Stimulated activated naive CD4-positive, alpha-beta T cell treated with Interleukin-2 at 50 U/mL for 16 hours (primary cell): ENCODE measurements at regions not wholly inside any gene's neighbourhood (a gene's known extent, or its start where the extent isn't known, plus 50 kb on each side); places are given as distances from the start of the nearest gene placed in this dataset.
"Not testable (repeated sequence)": the region's sequence is repeated elsewhere in the genome, so short reads cannot be mapped to it uniquely, and the experiment has no call there.

Experiments used
- DNase-seq: peaks from one replicate; lab custom pipeline; 2025; lab: John Stamatoyannopoulos, UW

DNA sequence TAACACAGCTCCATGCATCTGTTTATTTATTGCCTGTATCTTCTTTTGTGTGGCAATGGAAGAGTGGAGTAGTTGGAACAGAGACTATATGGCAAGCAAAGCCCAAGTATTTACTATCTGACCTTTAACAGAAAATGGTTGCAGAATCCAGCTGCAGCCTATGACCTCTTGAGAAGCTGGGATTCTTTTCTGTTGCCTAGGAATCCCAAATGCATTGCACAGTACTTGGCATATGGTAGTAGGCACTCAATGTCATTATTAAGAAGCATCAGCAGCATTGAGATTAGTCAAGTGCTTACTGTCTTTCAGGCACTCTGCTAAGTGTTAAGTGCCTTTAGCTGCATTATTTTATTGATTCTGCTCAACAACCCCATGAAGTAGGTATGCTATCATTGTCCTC is 331.6 kb downstream of the CCDC85A start:
- DNase-seq: no peak

DNA sequence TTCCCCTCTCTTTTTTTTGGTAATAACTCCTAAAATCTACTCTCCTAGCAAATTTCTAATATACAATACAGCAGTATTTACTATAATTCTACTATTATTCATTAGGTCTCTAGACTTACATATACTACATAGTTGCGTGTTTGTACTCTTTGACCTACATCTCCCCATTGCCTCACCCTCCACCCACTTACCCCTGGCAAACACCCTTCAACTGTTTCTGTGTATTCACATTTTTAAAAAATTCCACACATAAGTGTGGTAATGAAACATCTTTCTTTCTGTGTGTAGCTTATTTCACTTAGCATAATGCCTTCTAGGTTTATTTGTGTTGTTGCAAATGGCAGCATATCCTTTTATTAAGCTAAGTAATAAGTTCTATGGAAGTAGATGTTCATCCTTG is 336.0 kb downstream of the CCDC85A start:
- DNase-seq: no peak

DNA sequence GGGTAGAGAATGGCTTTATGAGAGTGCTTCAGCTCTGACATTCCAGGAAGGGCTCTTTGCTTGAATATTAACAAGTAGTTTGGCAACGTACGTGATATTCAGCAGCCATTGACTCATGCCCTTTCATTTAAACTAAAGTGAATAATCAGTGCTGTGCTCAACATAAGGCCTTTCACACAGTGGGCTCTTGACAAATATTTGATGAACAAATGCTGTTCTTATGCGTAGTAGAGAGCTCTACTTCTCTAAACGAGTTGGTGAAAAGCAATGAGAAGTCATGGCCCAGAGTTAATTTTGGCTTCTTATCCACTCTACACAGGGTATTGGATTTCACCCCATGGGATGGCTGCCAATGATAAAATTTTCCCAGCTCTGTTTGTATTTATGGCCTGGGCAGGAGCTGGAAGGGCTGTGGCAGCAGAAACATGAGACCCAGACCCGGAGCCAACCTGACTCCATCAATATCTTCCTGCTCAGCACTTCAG is 338.9 kb downstream of the CCDC85A start:
- DNase-seq: no peak

DNA sequence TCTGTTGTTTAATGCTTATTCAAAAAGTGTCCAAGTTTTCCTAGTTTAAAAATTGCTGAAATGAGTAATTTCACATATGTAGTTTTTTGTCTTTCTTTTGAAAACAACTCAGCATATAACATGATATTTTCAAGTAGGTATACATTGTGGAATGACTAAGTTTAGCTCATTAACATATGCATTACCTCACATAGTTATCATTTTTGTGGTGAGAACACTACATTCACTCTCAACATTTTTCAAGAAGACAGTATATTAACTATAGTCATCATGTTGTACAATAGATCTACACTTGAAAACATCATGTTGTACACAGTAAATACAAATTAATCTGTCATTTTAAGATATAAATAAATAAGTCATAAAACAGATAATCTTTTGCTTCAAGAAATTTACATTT is 340.0 kb downstream of the CCDC85A start:
- no peak for DNase-seq

DNA sequence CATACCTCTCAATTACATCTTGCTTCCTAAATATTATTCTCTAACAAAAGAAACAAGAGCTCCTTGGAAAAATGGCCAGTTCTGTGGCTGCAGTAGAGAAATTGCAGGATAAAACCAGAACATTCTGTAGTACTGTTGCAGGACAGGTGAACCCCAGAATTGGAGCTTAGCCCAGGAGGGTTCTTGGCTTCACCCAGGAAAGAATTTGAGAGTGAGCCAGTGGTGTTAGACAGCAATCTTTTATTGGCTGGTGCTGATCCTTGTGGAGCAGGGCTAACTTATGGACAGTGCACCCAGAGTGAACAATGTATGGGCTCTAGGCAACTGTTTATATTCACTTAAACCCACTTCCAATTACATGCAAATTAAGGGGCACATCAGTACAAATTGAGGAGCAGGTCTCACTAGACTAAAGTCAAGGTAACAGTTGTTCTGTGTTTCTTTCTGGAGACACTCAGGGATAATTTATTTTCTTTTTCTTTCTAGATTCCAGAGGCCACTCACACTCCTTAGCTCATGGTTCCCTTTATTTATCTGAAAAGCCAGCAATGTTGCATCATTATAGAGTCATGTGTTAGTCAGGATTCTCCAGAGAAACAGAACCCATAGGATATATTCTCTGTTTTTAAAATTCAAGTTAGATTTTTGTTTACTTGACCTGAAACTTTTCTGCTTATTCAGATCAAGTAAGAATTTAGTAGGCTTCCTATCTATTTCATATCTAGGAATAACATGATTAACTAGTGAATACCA is 348.1 kb downstream of the CCDC85A start:
- no peak for DNase-seq

DNA sequence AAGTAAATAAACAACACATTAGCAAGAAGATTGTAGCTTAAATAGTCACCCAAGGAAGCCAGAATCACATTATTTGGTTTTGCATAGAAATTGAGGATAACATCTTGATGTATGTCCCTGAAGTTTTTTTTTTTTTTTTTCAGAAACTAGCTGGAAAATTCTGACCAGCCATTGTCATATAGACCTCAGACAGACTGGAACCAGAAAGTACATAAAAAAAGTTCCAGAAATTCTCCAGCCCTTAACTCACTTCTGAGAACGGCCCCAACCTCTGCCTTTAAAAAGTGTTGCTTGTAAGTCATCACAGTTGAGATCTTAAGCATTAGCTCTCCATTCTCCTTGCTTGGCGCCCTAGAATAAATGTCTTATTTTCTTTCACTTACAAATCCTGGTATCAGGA is 350.5 kb downstream of the CCDC85A start:
- no peak for DNase-seq

DNA sequence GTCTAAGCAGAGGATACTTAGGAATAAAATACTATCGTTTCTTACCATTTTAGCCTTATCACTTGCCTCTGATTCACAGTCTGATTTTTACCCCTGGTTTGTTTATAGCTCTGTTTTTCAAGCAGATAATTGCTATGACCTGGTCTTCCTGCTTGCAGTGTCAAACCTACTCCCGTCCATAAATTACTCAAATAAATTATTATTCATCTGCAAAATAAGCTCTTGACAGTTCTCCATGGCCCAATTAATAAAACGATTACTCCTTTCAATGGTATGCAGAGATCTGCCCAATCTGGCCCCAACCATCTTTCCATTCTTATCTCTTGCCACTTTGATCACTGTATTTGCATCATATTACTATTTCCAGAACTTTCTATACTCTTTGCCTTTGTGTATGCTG is 354.0 kb downstream of the CCDC85A start:
- no peak for DNase-seq

DNA sequence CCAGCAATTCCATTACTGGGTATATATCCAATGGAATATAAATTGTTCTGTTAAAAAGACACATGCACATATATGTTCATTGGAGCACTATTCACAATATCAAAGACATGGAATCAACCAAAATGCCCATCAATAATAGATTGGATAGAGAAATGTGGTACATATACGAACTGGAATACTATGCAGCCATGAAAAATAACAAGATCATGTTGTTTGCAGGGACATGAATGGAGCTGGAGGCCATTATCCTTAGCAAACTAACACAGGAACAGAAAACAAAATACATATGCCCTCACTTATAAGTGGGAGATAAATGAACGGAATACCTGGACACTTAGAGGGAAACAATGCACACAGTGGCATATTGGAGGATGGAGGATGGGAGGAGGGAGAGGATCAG is 355.8 kb downstream of the CCDC85A start:
- DNase-seq: no peak

DNA sequence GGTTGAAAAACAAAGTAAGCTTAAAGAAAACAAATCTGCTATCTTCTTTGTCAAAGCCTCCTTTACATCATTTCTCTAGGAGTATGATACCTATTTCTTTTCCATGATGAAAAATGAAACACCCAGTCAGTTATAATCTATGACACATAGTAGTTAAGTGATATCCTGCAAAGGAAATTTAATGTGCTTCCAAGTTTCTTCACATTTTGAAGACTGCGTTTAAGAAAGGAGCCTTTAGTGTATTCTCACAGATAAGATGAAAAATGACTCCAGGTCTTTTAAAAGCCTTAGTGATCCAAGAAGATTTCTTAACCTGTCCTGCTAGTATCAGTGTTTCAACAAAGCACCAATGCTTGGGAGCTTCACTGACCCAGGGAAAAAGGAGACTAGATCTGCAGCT is 356.7 kb downstream of the CCDC85A start:
- DNase-seq: no peak

DNA sequence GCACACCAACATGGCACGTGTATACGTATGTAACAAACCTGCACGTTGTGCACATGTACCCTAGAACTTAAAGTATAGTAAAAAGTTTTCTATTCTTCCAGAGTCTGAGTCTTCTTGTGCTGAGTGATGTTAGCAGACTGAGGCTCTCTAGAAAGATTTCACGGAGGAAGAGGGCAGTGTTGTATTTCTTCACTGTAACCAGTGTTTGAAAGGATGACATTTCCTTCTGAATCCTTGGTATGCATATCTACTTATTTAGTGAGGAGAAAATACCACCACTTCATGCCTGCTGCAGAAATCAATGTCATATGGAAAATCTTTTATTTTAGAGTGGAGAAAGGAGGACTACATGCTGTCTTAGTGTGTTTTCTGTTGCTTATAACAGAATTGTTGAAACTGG is 357.1 kb downstream of the CCDC85A start:
- DNase-seq: no peak

DNA sequence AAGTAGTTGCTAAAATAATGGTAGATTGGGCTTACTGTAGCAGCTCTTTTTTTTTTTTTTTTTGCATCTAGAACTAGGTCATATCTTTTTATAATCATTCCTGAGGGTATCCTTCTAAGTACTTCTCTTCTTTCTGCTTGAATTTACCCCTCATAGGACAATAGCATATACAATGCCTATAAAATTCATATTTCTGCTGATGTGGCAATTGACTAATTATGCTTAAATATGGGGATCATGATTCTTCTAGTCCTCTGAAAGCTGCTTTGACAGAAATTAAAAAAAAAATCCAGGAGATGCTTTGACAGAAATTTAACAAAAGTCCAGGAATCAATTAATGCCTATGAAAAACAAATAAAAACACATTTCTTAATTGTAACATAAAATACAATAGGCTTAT is 358.4 kb downstream of the CCDC85A start:
- no peak for DNase-seq

DNA sequence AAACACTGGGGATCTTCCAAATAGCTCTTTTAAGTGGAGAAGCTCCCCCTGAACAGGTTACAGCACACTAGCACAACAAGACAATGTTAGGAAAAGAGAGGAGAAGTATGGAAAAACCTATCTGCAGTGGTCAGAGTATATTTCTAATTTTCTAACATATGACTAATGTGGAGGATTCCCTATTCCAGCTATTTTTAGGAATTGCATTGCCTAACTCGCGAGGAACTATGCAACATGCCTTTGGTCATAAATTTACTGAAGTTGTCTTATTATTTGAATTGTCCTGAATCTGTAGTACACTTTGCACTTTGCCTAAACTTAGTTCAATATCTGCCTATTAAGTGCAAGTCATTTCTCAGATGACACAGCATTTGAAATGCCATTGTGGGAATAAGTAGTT is 381.4 kb downstream of the CCDC85A start:
- DNase-seq: no peak

DNA sequence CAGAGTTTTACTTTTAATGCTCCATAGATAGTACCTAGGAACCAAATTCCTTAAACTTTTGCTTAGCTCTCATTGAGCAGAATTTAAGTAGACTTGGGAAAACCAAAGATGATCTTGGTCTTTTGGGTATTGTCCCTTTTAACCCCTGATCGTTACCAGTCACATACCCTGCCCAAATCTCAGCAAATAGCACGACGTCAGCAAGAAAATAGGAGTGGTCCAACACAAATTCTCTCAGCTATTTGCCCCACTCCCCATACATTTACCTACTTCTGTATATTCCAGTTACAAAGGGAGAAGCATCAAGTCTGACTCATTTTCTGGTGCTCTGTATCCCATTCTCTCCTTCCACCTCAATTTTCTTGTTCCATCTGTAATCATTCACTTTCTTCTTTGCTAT is 387.3 kb downstream of the CCDC85A start:
- no peak for DNase-seq

DNA sequence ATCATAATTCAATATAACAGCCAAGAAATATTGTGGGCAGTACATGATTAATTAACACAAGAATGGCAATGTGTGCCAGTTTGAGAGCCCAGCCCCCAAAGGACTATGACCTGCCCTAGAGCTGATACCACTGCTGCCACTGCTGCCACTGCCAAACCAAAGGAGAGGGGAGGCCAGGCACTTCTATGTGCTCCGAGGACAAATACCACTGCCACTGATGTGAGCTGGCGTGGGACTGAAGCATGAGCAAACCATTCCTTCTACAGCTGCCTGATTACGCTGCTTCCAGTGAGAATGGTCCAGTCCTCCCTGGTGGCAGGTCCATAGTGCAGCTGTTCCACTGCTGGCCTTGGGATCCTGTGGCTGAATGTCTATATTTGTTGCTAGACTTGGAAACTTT is 392.2 kb downstream of the CCDC85A start:
- no peak for DNase-seq

DNA sequence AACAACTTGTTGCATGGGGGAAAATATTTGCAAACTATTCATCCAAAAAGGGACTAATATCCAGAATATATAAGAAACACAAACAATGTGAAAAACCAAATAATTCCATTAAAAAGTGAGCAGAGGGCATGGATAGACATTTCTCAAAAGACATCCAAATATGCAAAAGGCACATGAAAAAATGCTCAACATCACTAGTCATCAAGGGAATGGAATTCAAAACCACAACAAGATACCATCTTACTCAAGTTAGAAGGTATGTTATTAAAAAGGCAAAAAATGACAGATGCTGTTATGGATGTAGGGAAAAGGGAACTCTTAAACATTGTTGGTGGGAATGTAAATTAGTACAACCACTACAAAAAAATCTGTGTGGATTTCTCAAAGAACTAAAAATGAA is 396.5 kb downstream of the CCDC85A start:
- no peak for DNase-seq

DNA sequence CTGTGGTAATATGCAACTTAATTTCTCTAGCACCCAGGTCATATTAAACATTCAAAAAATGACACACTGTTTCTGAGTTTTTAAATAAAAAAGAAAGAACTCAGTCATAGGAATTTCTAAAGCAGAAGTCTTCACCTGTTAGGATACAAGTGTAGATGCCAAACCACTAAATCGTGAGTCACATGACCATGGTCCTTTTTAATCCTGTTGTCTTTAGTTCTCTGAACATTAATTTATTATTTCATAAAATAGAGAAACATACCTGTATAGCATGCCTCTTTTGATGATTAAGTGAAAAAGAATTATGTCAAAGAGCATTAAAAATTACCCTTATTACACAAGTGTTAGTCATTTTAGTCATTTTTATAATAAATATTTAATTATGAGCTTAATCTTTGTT is 398.8 kb downstream of the CCDC85A start:
- DNase-seq: no peak

DNA sequence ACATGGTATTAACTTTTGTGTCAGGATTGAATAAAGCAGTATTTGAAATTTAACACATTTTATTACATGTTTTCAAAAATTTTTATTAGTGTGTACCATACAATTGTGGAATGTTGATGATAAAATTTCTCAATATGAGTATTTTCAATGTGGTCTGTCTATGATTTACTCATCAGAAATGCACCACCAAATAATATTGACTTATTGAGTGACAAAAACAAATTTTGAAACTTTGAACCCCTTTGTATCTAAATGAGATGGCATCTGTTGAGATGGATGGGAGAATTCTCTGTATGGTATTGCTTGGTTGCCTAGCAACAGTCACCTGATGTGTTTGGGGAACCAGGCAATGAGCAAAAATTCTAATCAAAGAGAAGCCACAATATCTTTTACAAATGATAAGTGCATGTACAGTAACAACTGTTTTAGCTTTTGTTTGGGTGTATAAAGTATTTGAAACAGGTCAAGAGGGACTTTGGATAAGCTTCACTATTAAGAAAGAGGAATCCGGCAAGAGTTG is 400.1 kb downstream of the CCDC85A start:
- DNase-seq: no peak

DNA sequence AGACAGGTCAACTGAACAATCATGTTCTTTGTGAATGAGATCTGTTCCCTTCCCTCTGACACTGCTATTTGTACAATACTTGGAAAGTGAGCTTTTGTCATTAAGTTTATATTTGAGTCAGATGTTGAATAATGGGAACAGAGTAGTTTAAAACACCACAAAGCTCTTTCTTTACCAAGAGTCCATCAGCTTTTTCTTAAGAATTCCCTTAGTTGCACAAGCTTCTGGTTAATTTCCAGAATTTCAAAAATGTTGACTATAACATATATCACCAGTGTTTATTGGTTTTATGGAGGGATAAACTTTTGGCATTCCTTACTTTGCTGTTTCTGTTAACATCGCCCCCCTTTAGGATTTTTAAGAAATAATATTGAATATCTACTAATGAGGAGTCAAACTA is 403.7 kb downstream of the CCDC85A start:
- DNase-seq: no peak

DNA sequence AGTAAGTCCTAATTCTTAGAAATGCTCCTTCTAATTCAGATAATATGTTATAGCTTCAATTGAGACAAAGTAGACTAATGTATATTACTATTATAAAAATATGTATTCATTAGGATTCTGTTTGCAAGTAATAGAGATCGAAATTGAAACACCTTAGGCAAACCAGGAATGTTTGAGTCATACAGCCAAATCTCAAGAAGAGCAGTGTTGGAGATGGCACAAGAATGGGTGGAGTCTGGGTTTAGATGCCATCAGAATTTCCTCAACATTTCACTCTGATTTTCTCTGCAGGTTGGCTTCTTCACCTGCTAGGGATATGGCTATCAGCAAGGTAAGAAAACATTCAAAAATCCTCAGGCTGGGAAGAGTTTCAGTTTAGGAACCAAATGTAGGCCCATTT is 405.4 kb downstream of the CCDC85A start:
- no peak for DNase-seq

DNA sequence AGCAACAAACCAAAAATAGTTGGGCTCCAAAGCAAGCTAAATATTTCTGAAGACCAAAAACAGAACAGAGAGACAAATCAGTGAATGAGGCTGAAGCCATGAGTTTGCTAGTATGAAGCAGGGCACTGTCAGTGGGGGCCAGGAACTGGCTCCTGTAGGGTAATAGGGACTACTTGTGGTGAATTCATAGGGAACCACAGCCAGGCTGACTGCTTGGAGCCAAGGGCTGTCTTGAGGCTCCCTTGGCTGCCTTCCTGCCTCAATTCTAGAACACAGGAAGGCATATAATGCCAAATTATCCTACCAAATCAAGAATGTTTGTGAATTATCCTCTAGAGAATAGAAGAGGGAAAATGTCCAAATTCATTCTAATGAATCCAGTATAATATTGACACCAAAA is 406.0 kb downstream of the CCDC85A start:
- no peak for DNase-seq

DNA sequence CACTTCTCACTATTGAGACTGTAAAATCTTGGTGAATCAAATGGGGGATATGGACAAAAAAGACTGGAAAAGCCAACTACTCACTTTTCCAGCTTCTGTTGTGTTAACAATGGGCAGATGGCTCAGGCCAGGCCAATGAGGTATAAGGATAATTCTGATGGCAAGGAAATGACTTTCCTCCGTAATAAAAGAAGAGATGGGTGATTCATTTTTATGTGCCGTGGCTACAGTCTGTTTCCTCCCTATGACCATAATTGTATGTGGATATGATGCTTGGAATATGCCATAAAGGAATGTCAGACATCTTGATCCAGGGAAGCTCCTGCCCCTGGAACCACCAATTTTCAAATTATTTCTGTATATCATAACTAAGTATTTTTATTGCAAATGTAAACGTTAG is 406.8 kb downstream of the CCDC85A start:
- no peak for DNase-seq

DNA sequence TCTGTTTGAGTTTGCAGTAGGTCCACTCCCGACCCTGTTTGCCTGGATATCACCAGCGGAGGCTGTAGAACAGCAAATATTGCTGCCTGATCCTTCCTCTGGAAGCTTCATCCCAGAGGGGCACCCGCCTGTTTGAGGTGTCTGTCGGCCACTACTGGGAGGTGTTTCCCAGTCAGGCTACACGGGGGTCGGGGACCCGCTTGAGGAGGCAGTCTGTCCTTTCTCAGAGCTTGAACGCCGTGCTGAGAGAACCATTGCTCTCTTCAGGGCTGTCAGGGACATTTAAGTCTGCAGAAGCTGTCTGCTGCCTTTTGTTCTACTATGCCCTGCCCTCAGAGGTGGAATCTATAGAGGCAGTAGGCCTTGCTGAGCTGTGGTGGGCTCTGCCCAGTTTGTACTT is 422.3 kb downstream of the CCDC85A start:
- not testable (repeated sequence) for DNase-seq

DNA sequence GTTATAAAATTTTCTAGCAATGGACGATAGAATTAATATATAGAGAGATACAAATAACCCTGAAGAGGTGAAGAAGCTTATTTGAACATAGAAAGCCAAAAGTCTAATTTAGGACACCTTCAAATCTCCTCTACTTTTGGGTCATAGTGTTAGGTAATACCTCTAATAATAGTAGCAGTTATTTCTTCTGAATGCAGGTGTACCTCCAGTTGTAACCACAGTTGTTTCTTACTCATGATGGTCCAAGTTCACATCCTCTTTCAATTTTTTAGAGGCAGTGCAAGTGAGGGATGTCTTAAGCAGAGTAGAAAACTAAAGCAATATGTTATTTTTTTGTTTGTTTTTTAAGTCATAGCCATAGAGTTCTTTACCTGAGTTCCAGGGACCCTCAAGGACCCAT is 429.5 kb downstream of the CCDC85A start:
- DNase-seq: no peak

DNA sequence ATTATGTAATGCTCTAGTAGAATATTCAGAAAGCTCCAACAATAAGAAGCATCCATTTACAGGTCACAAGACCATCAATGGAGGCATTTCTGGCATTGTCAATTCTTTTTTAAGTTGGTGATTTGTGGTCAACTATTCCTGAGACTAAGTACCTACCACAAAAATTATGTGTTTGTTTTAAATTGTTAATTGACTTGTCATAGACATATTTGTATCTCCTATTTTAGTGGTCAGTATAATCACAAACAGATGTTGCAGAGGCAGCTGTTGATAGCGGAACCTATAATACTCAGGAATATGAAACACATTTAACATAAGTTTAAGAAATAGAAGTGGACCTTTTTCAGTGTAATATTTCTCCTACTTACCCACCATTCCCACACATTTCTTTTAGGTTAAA is 430.1 kb downstream of the CCDC85A start:
- no peak for DNase-seq
